ENCODE measurements at regions not wholly inside any gene's neighbourhood (a gene's known extent, or its start where the extent isn't known, plus 50 kb on each side); places are given as distances from the start of the nearest gene placed in this dataset.

DNA sequence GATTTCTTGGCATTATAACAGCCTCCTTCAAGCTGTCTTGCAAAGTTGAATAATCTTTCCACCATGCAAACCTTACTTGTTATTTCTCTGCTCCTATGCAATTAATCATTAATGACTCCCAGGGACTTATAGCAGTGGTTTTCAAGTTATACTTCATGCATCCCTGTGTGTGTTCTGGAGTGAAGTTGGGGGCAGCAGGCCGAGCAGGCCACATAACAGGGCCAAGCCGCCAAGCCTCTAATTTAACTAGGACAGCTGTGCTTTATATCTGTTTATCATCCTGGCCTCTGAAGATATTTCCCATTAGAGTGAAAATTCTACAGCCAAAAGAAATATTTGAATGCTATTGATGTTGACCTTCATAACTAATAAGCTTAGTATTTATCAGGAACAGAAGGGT, 133.5 kb upstream of the PAK3 start:
- TF ChIP-seq POLR2AphosphoS5 (IDR thresholded peaks at IDR 0.05; ENCODE audit: borderline replicate concordance, low read depth, low read length) (no peak), EZH2 (IDR thresholded peaks at IDR 0.05) (no peak)

All from SK-N-MC (cell line).